ENCODE measurements at regions not wholly inside any gene's neighbourhood (a gene's known extent, or its start where the extent isn't known, plus 50 kb on each side); places are given as distances from the start of the nearest gene placed in this dataset.
"Not testable (repeated sequence)": the region's sequence is repeated elsewhere in the genome, so short reads cannot be mapped to it uniquely, and the experiment has no call there.

DNA sequence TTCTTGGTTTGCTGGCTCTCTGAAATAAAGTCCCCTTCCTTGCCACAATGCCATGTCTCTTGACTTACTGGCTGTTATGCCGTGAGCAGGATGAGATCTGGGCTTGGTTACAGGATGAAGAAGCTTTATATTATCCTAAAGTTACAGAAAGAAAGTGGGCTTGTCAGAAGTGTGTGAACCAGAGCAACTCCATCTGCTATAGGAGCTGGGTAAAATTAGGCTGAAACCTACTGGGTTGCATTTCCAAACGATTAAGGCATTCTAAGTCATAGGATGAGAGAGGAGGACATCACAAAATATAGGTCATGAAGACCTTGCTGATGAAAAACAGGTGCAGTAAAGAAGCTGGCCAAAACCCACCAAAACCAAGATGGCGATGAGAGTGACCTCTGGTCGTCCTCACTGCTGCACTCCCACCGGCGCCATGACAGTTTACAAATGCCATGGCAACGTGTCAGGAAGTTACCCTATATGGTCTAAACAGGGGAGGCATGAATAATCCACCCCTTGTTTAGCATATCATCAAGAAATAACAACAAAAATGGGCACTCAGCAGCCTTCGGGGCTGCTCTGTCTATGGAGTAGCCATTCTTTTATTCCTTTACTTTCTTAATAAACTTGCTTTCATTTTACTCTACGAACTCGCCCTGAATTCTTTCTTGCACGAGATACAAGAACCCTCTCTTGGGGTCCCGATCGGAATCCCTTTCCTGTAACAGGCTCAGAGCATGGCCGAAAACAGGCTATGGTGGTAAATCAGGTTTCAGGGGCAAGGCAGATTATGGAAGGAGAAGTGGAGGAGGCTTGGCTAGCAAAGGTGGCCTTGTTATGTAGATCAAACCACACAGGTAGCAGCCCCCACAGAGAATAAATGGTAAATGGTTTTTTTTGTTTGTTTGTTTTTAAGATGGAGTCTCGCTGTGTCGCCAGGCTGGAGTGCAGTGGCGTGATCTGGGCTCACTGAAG lies 81.3 kb upstream of the C16orf82 start:
- TF ChIP-seq, protein P1, sequence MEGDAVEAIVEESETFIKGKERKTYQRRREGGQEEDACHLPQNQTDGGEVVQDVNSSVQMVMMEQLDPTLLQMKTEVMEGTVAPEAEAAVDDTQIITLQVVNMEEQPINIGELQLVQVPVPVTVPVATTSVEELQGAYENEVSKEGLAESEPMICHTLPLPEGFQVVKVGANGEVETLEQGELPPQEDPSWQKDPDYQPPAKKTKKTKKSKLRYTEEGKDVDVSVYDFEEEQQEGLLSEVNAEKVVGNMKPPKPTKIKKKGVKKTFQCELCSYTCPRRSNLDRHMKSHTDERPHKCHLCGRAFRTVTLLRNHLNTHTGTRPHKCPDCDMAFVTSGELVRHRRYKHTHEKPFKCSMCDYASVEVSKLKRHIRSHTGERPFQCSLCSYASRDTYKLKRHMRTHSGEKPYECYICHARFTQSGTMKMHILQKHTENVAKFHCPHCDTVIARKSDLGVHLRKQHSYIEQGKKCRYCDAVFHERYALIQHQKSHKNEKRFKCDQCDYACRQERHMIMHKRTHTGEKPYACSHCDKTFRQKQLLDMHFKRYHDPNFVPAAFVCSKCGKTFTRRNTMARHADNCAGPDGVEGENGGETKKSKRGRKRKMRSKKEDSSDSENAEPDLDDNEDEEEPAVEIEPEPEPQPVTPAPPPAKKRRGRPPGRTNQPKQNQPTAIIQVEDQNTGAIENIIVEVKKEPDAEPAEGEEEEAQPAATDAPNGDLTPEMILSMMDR (IDR thresholded peaks at IDR 0.05; ENCODE audit: low read depth, low read length) = no peak
- no peak overlapping the region for H3K4me3 ChIP-seq (ENCODE audit: low read depth, low read length)

DNA sequence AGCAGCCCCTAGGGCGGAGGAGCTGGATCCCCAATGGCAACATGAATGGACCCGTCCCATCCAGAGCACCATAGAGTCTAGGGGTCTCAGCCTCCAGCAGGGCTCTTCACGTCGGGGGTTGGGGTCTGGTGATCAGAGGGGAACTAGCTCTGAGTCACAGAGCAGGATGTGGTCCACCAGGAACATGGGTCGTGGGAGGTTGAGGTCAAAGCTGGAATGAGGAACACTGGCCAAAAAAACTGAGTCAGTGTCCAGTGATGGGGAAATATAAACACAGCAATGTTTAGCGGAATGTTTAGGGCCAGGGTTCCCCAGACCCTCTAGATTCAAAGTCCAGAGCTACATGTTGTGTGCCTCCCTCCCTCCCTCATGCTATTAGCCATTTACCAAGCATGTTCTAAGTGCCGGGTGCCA lies 79.1 kb upstream of the C16orf82 start:
- TF ChIP-seq, protein P1 (IDR thresholded peaks at IDR 0.05; ENCODE audit: low read depth, low read length) = no peak
- H3K4me3 ChIP-seq (ENCODE audit: low read depth, low read length) = no peak overlapping the region

DNA sequence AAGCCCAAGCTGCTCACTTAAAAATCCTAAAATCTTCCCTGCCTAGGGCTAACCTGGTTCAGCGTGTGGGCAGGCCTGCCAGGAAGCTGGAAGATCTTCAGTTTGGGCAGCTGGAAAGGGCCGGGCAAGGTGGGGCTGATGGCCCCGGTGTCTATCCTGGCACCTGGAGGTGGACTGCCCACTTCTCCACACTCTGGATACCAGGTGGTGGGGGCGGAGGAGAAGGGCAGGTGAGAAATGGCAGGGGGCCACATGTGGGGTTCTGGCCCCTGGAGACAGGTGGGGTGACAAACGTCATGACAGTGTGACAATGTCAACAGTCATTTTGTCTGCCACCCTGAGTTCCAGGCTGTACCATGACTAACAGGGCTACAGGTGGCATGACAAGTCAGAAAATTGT lies 78.5 kb upstream of the C16orf82 start:
- TF ChIP-seq, protein P1 (IDR thresholded peaks at IDR 0.05; ENCODE audit: low read depth, low read length) = no peak

DNA sequence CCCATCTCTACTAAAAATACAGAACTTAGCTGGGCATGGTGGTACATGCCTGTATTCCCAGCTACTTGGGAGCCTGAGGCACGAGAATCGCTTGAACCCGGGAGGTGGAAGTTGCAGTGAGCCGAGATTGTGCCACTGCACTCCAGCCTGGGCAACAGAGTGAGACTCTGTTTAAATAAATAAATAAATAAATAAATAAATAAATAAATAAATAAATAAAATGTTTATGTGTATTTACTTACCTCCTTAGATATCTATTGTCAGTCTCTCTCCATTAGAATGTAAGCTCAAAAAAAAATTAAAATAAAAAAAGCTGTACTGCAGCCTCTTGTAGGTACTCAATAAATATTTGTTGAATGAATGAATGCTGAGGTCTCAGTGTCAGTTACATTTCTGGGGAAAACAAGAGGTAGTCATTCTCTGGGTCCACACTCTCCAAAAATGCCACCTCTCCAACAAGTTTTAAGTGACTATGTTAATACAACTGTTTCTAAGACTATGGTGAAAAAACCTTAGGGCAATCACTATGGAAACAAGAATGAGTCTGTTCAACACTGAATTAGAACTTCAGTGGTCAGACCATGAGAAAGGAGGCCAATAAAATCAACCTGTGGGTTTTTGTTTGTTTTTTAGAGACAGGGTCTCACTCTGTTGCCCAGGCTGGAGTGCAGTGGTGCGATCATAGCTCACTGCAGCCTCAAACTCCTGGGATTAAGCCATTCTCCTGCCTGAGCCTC lies 76.2 kb upstream of the C16orf82 start:
- H3K4me3 ChIP-seq (ENCODE audit: low read depth, low read length) = not testable (repeated sequence)

More for the DNA sequence above, 78.5 kb upstream of the C16orf82 start:
- no peak overlapping the region for H3K4me3 ChIP-seq (ENCODE audit: low read depth, low read length)

DNA sequence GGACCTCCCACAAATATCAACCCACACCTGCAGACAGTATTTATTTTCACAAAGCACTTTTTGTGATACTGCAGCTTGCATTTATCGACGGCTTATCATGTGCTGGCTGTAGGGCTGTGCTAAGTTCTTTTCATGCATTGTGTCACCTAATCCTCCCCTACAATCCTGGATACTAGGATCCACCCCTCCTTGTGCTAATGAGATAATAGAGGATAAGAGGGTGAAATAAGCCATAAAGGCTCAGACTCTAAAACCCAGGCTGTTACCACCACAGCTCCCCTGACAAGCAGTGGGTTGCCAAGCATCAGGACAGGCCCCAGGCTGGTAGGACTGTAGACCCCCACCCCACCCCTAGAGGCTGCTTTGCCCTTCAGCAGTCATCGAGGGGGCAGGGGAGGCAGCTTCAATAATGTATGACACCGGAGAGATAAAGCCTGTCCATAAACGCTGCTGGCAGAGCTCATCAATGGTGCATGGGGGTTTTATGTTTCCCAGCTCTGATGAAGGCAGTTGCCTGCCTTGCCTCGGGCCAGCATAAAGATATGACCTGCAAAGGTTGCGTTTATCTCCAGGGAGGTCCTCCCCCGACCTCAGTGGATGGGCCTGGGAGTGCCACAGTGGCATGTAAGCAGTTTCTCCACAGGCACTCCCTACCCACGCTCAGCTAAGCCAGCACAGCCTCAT lies 73.9 kb upstream of the C16orf82 start:
- no peak overlapping the region for H3K4me3 ChIP-seq (ENCODE audit: low read depth, low read length)
- TF ChIP-seq, protein P1 (IDR thresholded peaks at IDR 0.05; ENCODE audit: low read depth, low read length) = no peak

DNA sequence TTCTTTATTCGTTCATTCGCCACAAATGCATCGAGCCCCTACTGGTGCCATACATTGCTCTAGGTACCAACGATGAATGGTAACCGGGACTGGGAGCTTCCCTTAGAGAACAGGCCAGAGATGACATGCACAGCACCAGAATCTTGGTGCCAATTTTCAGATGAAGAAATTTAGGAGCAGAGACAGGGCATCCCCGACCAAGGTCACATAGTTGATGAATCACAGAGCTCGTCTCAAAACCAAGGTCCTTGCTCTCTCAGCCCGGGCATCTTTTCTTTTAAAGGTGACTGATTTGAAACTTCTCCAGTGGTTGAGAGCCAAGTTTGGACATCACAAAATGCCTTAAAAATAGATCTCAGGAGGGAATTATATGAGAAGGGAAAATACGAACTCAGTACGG lies 73.2 kb upstream of the C16orf82 start:
- TF ChIP-seq, protein P1 (IDR thresholded peaks at IDR 0.05; ENCODE audit: low read depth, low read length) = no peak

DNA sequence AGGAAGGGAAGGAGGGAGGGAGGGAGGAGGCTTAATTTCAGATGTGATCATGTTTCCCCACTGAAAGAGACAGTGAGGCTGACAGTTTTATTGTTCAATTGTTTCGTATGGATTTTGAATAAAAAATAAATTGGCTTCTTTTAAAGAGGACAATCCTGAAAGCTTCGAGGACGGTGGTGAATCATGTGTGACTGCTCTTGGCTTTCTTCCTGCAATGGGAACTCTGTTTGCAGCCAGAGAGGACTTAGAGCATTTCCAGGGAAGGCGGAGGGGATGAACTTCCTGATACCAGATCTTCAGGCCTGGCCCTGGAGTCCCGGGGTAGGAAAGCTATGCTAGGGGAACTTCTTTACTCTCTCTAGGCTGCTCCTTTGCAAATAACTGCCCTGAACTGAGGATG lies 72.8 kb upstream of the C16orf82 start:
- H3K4me3 ChIP-seq (ENCODE audit: low read depth, low read length) = no peak overlapping the region
- TF ChIP-seq, protein P1 (IDR thresholded peaks at IDR 0.05; ENCODE audit: low read depth, low read length) = no peak

More for the DNA sequence above, 73.2 kb upstream of the C16orf82 start:
- H3K4me3 ChIP-seq (ENCODE audit: low read depth, low read length) = no peak overlapping the region
